Mucosa of stomach (tissue), 1 donor: ENCODE measurements at regions not wholly inside any gene's neighbourhood (a gene's known extent, or its start where the extent isn't known, plus 50 kb on each side); places are given as distances from the start of the nearest gene placed in this dataset.
A peak's percentile ranks its signal among the peaks of the same experiment; 100 is the strongest.
"Not testable (repeated sequence)": the region's sequence is repeated elsewhere in the genome, so short reads cannot be mapped to it uniquely, and the experiment has no call there.

Experiments
- H3K27me3 ChIP-seq: one replicate; pipeline ENCODE4 v1.7.0; 2013; ENCODE audit warnings: mild to moderate bottlenecking, low read length; ENCODE audit not compliant: control insufficient read depth, insufficient read depth
- H3K36me3 ChIP-seq: one replicate; pipeline ENCODE4 v1.7.0; 2013; ENCODE audit warnings: low read length; ENCODE audit not compliant: control insufficient read depth, insufficient read depth
- H3K4me1 ChIP-seq: one replicate; pipeline ENCODE4 v1.7.0; 2013; ENCODE audit warnings: mild to moderate bottlenecking, low read length; ENCODE audit not compliant: control insufficient read depth, insufficient read depth
- H3K4me3 ChIP-seq: one replicate; pipeline ENCODE4 v1.7.0; 2013; ENCODE audit warnings: low read length
- H3K9ac ChIP-seq: one replicate; pipeline ENCODE4 v1.7.0; 2013; ENCODE audit warnings: mild to moderate bottlenecking, low read length, moderate library complexity
- H3K9me3 ChIP-seq: one replicate; pipeline ENCODE4 v1.7.0; 2013; ENCODE audit warnings: mild to moderate bottlenecking, low read length, moderate library complexity; ENCODE audit not compliant: control insufficient read depth
- donor health status: Pancreatic carcinoma.

GRCh38 chr2:109681633-109682380 is 67.6 kb downstream of the SOWAHC start:
- Histone ChIP-seq H3K4me3 (no peak overlapping the region), H3K9me3 (no peaks in the 10 kb centered on the region), H3K27me3 (no peaks in the 10 kb centered on the region), H3K36me3 (no peaks in the 10 kb centered on the region), H3K9ac (no peak overlapping the region), H3K4me1 (peaks cover 37% of the 10 kb centered on the region)

DNA sequence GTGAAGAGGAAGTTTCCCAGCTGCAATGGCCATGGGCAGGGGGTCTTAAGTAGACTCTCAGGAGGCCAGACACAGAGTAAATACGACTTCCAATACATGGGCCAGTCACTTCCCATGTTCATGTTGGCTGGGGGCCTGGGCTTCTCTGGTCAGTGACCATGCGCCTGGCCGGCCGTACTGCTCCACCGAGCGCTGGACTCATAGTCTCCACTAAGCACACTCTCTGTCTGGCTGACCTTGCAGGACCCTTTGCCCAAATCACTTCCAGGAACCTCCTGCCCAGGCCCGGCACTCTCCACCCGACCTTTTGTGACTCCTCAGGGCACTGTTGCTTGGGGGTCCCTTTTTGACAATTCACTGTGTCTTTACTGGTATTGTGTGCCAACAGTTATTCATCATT is 69.3 kb downstream of the SOWAHC start:
- Histone ChIP-seq H3K36me3 (no peaks in the 10 kb centered on the region), H3K4me3 (no peak overlapping the region), H3K9me3 (no peaks in the 10 kb centered on the region), H3K4me1 (peaks cover 20% of the 10 kb centered on the region), H3K27me3 (no peaks in the 10 kb centered on the region), H3K9ac (no peak overlapping the region)

DNA sequence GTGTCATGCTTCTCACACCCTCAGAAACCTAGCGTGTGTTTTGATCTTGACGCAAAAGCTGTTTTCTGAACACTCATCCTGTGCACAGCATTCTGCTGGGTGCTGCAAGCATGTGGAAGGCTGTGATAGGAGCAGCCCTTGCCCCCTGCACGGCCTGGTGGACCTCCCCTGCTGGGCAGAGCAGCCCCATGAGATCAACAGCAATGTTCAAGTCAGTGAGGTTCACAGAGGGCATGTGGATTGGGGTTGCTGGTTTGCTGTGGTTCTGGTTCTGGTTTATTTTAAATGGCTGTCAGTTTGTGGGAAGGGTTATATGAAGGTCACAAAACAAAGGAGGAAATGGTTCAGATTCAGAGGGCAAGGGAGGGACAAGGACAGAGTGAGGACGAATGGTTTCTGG is 71.3 kb downstream of the SOWAHC start:
- peaks cover 22% of the 10 kb centered on the region for H3K4me1 ChIP-seq
- H3K27me3 ChIP-seq = no peaks in the 10 kb centered on the region
- H3K9ac ChIP-seq = no peak overlapping the region
- no peak overlapping the region for H3K4me3 ChIP-seq
- no peaks in the 10 kb centered on the region for H3K36me3 ChIP-seq
- no peaks in the 10 kb centered on the region for H3K9me3 ChIP-seq

DNA sequence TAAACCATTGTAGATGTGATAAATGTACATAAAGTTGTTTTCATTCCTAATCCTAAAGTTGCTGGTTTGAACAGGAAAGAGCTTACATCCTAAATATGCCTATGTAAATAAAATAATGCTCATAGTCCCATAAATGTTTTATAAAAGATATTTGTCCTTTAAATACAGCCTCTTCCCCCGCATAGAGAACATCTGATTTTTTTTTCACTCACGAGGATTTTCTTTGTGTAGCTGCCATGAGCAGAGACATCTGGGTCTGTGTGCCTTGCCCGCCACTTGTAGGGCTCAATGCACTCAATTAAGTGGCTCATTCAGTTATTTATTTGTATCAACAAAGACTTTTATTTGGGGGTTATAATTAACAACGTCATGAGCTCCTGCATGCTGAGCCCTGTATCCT is 72.8 kb downstream of the SOWAHC start:
- H3K4me3 ChIP-seq = no peak overlapping the region
- H3K4me1 ChIP-seq = peaks cover 30% of the 10 kb centered on the region
- H3K36me3 ChIP-seq = no peaks in the 10 kb centered on the region
- H3K27me3 ChIP-seq = no peaks in the 10 kb centered on the region
- no peak overlapping the region for H3K9ac ChIP-seq
- H3K9me3 ChIP-seq = no peaks in the 10 kb centered on the region

DNA sequence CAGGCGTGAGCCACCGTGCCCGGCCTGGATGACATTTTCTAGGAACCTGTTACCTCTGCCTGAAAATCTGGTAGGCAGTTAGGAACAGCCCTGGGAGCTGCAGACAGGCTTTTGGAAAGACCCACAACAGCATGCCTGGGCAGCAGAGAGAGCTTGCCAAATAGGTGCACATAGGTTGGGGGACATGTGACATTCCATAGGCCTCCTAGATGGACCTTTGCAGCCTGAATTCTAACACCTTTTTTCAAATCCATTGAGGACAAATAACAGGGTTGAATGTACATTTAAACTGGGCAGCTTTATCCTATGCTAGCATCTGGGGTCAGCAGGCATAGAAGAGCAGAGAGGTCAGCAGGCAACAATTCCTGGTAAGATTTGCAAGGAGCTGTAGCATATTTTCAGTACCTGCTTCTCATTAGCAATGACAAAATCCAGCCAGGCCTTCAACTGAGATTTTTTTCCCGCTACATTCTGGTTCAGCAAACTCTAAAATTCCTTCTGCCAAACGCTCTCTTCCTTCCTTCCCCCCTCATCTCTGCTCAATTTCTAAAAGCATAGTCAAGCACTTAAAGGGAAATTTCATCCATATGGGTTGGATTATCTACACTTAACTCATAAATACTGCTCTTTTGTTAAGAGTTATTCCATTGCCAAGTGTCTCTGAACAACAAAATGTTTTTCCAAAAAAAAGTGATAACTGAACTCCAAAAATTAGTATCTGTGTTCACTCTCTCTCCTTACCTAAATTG is 75.2 kb downstream of the SOWAHC start:
- Histone ChIP-seq H3K9me3 (no peaks in the 10 kb centered on the region), H3K27me3 (no peaks in the 10 kb centered on the region), H3K4me1 (peaks cover 51% of the 10 kb centered on the region), H3K4me3 (no peak overlapping the region), H3K36me3 (no peaks in the 10 kb centered on the region), H3K9ac (no peak overlapping the region)

DNA sequence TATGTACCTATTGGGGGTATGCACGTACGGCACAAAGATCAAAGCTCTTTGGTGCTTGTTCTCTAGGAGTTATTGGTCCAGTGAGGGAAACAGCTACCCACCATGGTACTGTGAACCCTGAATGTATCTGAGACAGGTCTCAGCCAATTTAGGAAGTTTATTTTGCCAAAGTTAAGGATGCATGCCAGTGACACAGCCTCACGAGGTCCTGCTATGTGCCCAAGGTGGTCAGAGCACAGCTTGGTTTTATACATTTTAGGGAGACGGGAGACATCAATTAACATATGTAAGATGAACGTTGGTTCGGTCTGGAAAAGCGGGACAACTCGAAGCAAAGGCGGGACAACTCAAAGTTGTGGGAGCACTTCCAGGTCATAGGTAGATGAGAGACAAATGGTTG is 75.8 kb downstream of the SOWAHC start:
- peaks cover 55% of the 10 kb centered on the region for H3K4me1 ChIP-seq
- H3K27me3 ChIP-seq = no peaks in the 10 kb centered on the region
- no peaks in the 10 kb centered on the region for H3K9me3 ChIP-seq

GRCh38 chr2:109690457-109690821 is 76.3 kb downstream of the SOWAHC start:
- Histone ChIP-seq H3K36me3 (no peaks in the 10 kb centered on the region), H3K4me3 (no peak overlapping the region), H3K27me3 (no peaks in the 10 kb centered on the region), H3K9ac (no peak overlapping the region), H3K9me3 (no peaks in the 10 kb centered on the region), H3K4me1 (peaks cover 55% of the 10 kb centered on the region)

More for the DNA sequence above, 75.8 kb downstream of the SOWAHC start:
- Histone ChIP-seq H3K36me3 (no peaks in the 10 kb centered on the region), H3K4me3 (no peak overlapping the region), H3K9ac (no peak overlapping the region)

DNA sequence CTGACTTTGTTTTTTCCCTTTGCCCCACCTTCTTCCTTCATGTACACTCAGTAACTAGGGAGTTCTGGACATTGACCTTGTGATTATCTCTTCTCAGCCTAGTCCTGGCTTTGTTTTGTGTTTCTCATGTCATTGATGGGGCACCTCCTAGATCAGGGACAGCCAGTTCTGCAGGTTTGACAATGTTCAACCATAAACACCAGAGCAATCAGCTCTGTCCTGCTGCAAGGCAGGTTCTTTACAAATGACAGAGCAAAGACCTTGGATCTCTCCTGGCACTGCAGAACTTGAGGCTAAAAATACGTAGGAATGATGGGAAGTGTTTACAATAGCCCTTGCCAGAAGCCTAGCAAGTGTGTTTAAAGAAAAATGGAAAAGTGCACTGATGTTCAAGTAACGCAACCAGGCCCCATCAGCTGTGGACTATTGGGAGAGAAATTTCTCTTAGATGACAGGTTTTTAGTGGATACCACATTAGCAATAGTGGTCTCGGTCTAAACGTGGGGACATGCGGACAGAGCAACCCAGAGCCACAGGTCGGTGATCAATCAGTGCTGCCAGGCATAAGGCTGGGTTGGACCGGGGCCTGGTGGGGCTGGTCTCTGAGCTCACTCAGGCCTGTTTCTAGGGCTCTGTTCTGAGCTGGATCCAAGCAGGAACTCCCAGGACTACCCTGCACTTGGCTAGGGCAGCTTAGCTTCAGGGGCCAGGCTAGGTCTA is 76.8 kb downstream of the SOWAHC start:
- Histone ChIP-seq H3K36me3 (no peaks in the 10 kb centered on the region), H3K9me3 (no peaks in the 10 kb centered on the region), H3K4me3 (no peak overlapping the region), H3K9ac (peak overlapping the region; percentile 75), H3K27me3 (no peaks in the 10 kb centered on the region), H3K4me1 (peaks cover 55% of the 10 kb centered on the region)

DNA sequence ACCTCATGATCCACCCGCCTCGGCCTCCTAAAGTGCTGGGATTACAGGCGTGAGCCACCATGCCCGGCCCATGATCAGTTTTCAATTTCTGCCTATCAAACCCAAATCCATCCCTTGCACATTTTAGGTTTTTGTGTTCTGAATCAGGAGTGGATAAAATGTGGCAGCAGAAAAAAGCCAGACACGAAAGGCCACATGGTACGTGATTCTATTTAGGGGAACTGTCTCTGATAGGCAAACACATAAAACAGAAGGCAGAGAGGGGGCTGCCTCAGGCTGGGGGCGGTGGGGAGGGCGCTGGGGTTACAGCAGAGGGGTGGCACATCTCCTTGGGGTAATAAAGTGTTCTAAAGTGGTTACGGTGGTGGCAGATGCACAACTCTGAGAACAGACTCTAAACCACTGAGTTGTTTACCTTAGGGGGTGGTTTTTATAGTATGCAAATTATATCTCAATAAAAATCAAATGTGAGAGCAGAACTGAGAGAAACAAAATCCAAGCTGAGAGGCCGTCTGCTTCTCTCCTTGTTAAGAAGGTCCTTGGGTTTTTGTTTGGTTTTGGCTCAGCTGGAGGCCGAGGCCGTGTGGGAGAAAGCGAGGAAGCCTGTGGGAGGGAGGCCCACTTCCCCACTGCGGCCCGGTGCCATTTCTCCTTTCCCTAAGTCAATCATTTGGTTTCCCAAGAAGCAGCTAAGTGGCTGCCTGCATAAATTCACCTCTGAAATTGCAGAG is 78.0 kb downstream of the SOWAHC start:
- Histone ChIP-seq H3K9ac (peak overlapping the region; percentile 37), H3K4me3 (no peak overlapping the region), H3K4me1 (peaks cover 55% of the 10 kb centered on the region)

GRCh38 chr2:109692831-109693230 is 78.7 kb downstream of the SOWAHC start:
- H3K4me1 ChIP-seq = peaks cover 55% of the 10 kb centered on the region
- not testable (repeated sequence) for H3K36me3 ChIP-seq, H3K27me3 ChIP-seq, H3K9ac ChIP-seq, H3K9me3 ChIP-seq, H3K4me3 ChIP-seq

More for the DNA sequence above, 78.0 kb downstream of the SOWAHC start:
- H3K9me3 ChIP-seq = no peaks in the 10 kb centered on the region
- no peaks in the 10 kb centered on the region for H3K36me3 ChIP-seq
- no peaks in the 10 kb centered on the region for H3K27me3 ChIP-seq

GRCh38 chr2:109693292-109693691 is 79.1 kb downstream of the SOWAHC start:
- not testable (repeated sequence) for H3K4me3 ChIP-seq, H3K9ac ChIP-seq, H3K27me3 ChIP-seq, H3K9me3 ChIP-seq, H3K36me3 ChIP-seq
- H3K4me1 ChIP-seq = peaks cover 55% of the 10 kb centered on the region
